HEK293T (cell line): ENCODE measurements at regions not wholly inside any gene's neighbourhood (a gene's known extent, or its start where the extent isn't known, plus 50 kb on each side); places are given as distances from the start of the nearest gene placed in this dataset.

Experiments used
- BHLHE40 ChIP-seq: fragments of 450-650 bp; IDR thresholded peaks from 2 replicates; pipeline ENCODE4 v1.6.1; 2016; ENCODE audit warnings: mild to moderate bottlenecking, moderate library complexity, borderline replicate concordance
- CTBP1 ChIP-seq: fragments of 450-650 bp; IDR thresholded peaks from 2 replicates; pipeline ENCODE4 v1.6.1; 2016; ENCODE audit warnings: borderline replicate concordance
- FOXA1 ChIP-seq: fragments of 450-650 bp; IDR thresholded peaks from 2 replicates; pipeline ENCODE4 v1.6.1; 2016; ENCODE audit warnings: mild to moderate bottlenecking
- FOXK2 ChIP-seq: fragments of 450-650 bp; IDR thresholded peaks from 2 replicates; pipeline ENCODE4 v1.6.1; 2016; ENCODE audit warnings: mild to moderate bottlenecking
- FOXM1 ChIP-seq: fragments of 450-650 bp; IDR thresholded peaks from 2 replicates; pipeline ENCODE4 v1.6.1; 2017; ENCODE audit warnings: mild to moderate bottlenecking, borderline replicate concordance
- HDGF ChIP-seq: fragments of 450-650 bp; IDR thresholded peaks from 2 replicates; pipeline ENCODE4 v1.6.1; 2017; ENCODE audit warnings: antibody characterized with exemption, borderline replicate concordance
- L3MBTL2 ChIP-seq: fragments of 450-650 bp; conservative IDR thresholded peaks from 2 replicates; pipeline ENCODE4 v1.6.1; 2016; ENCODE audit warnings: mild to moderate bottlenecking
- SP1 ChIP-seq: fragments of 450-650 bp; IDR thresholded peaks from 2 replicates; pipeline ENCODE4 v1.6.1; 2017
- SUZ12 ChIP-seq: fragments of 450-650 bp; IDR thresholded peaks from 2 replicates; pipeline ENCODE4 v1.6.1; 2016; ENCODE audit warnings: mild to moderate bottlenecking
- TARDBP ChIP-seq: fragments of 450-650 bp; IDR thresholded peaks from 2 replicates; pipeline ENCODE4 v1.6.1; 2016

- TF ChIP-seq BHLHE40 (no peak), SP1 (no peak), FOXM1 (no peak), FOXK2 (no peak), FOXA1 (no peak), L3MBTL2 (no peak), CTBP1 (no peak), TARDBP (no peak), SUZ12 (no peak), HDGF (no peak)
Measured at GRCh38 chrX:8960957-8961468, 72.9 kb downstream of the FAM9B start.
